Activated CD8-positive, alpha-beta memory T cell treated with anti-CD3 and anti-CD28 coated beads, Interleukin-2, amount 10 ng/mL, durations not matched to agents 7 days and 5 days (primary cell): ENCODE measurements at regions not wholly inside any gene's neighbourhood (a gene's known extent, or its start where the extent isn't known, plus 50 kb on each side); places are given as distances from the start of the nearest gene placed in this dataset.

Experiments used
- ATAC-seq: fragments of 150-1000 bp; cut with Tn5 transposase; one replicate; pipeline ENCODE4 v1.10.0; 2021; ENCODE audit warnings: moderate library complexity
- CTCF ChIA-PET: fragments of 350-600 bp; sonication (Branson Sonifier 250); formaldehyde crosslinking; loops from one replicate; lab custom pipeline; 2021; ENCODE audit warnings: antibody characterized with exemption; lab: Charles Lee
- DNase-seq: peaks from one replicate; pipeline ENCODE4 v3.0.0-alpha.2; 2020
- H3K27ac Mint-ChIP-seq: one replicate; pipeline ENCODE4 v1.8.0; 2021; ENCODE audit warnings: mild to moderate bottlenecking, mixed read lengths
- H3K27me3 Mint-ChIP-seq: one replicate; pipeline ENCODE4 v1.8.0; 2021; ENCODE audit warnings: mixed read lengths
- H3K36me3 Mint-ChIP-seq: one replicate; pipeline ENCODE4 v1.8.0; 2021; ENCODE audit warnings: mild to moderate bottlenecking, mixed read lengths
- H3K4me1 Mint-ChIP-seq: one replicate; pipeline ENCODE4 v1.8.0; 2021; ENCODE audit warnings: mixed read lengths
- H3K4me3 Mint-ChIP-seq: one replicate; pipeline ENCODE4 v1.8.0; 2021; ENCODE audit warnings: mild to moderate bottlenecking, moderate library complexity, mixed read lengths
- H3K9me3 Mint-ChIP-seq: one replicate; pipeline ENCODE4 v1.8.0; 2022; ENCODE audit warnings: low read depth, mixed read lengths

GRCh38 chr4:180683186-180683585 lies 1560.0 kb upstream of the TENM3 start:
- Mint-ChIP-seq H3K27me3 (no peaks in the 10 kb centered on the region), H3K36me3 (no peaks in the 10 kb centered on the region), H3K27ac (no peak overlapping the region), H3K4me3 (no peak overlapping the region), H3K9me3 (no peaks in the 10 kb centered on the region), H3K4me1 (no peaks in the 10 kb centered on the region)
- ATAC-seq, result no peak
- no peak for DNase-seq
- CTCF ChIA-PET, result interaction anchor here (1.1 kb wide), 1 partner anchor 17 kb away, joined by 5 read pairs; no protein-coding TSS in a partner anchor

DNA sequence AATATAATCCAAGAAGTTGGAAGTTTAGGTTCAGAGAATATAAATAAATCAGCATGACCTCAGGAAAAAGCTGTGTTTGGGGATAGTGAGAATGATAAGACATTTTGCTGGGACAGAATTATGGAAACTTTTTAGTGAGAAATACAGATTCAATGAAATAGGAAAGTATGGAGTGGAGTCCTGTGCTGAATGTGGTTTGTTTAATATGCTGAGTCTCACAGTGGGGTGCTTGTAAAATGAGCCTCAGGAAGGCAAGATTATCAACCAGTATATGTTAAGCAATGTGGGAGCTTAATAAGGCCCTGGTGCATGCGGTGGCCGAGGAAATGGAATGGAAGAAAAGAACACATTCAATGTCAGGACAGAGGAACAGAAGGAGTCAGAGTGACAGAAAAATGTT lies 1554.7 kb upstream of the TENM3 start:
- H3K27me3 Mint-ChIP-seq, result no peaks in the 10 kb centered on the region
- H3K36me3 Mint-ChIP-seq, result no peaks in the 10 kb centered on the region
- no peak overlapping the region for H3K27ac Mint-ChIP-seq
- no peak for ATAC-seq
- DNase-seq, result no peak
- H3K4me3 Mint-ChIP-seq, result no peak overlapping the region
- no peaks in the 10 kb centered on the region for H3K4me1 Mint-ChIP-seq
- peaks cover 3% of the 10 kb centered on the region for H3K9me3 Mint-ChIP-seq
- CTCF ChIA-PET, result interaction anchor here (0.9 kb wide), 1 partner anchor 23 kb away, joined by 3 read pairs; no protein-coding TSS in a partner anchor

DNA sequence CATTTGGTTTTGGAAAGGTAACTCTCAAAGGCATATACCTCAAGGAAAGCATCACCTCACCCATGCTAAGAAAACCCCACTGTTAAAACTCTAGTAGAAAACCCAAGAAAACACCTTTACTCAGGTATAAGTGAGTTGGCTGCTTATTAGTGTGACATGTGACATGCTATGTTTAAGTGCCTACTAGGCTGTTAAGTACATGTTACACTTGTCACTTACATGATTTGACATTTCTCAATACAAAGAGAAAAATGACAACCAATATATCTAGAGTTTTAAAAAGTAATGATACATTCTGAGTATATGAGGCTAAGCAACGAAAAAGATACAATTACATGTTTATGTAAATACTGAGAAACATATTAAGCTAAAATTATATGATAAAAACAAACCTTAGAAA lies 1548.3 kb upstream of the TENM3 start:
- H3K4me3 Mint-ChIP-seq, result no peak overlapping the region
- no peak for DNase-seq
- H3K4me1 Mint-ChIP-seq, result no peaks in the 10 kb centered on the region
- H3K9me3 Mint-ChIP-seq, result peaks cover 8% of the 10 kb centered on the region
- no peaks in the 10 kb centered on the region for H3K27me3 Mint-ChIP-seq
- H3K27ac Mint-ChIP-seq, result no peak overlapping the region
- ATAC-seq, result no peak
- CTCF ChIA-PET, result no interaction called here
- H3K36me3 Mint-ChIP-seq, result no peaks in the 10 kb centered on the region

- Mint-ChIP-seq H3K27ac (no peak overlapping the region), H3K9me3 (peaks cover 5% of the 10 kb centered on the region)
- ATAC-seq, result no peak
Measured at GRCh38 chr4:180695851-180696250, 1547.4 kb upstream of the TENM3 start.

GRCh38 chr4:180696460-180697092 lies 1546.6 kb upstream of the TENM3 start:
- no peaks in the 10 kb centered on the region for H3K4me1 Mint-ChIP-seq
- H3K27ac Mint-ChIP-seq, result no peak overlapping the region
- DNase-seq, result no peak
- H3K9me3 Mint-ChIP-seq, result peaks cover 5% of the 10 kb centered on the region
- CTCF ChIA-PET, result no interaction called here
- no peaks in the 10 kb centered on the region for H3K36me3 Mint-ChIP-seq
- H3K4me3 Mint-ChIP-seq, result no peak overlapping the region
- no peak for ATAC-seq
- no peaks in the 10 kb centered on the region for H3K27me3 Mint-ChIP-seq

More at GRCh38 chr4:180695851-180696250, 1547.4 kb upstream of the TENM3 start:
- Mint-ChIP-seq H3K36me3 (no peaks in the 10 kb centered on the region), H3K27me3 (no peaks in the 10 kb centered on the region), H3K4me1 (no peaks in the 10 kb centered on the region), H3K4me3 (no peak overlapping the region)
- CTCF ChIA-PET, result no interaction called here
- DNase-seq, result no peak

GRCh38 chr4:180698550-180699195 lies 1544.5 kb upstream of the TENM3 start:
- no peak overlapping the region for H3K27ac Mint-ChIP-seq
- CTCF ChIA-PET, result no interaction called here
- DNase-seq (no peak), ATAC-seq (no peak)
- H3K9me3 Mint-ChIP-seq, result peaks cover 5% of the 10 kb centered on the region
- H3K27me3 Mint-ChIP-seq, result no peaks in the 10 kb centered on the region
- no peaks in the 10 kb centered on the region for H3K36me3 Mint-ChIP-seq
- H3K4me1 Mint-ChIP-seq, result no peaks in the 10 kb centered on the region
- H3K4me3 Mint-ChIP-seq, result no peak overlapping the region

- no peak overlapping the region for H3K4me3 Mint-ChIP-seq
- peaks cover 5% of the 10 kb centered on the region for H3K9me3 Mint-ChIP-seq
- no peak overlapping the region for H3K27ac Mint-ChIP-seq
- H3K36me3 Mint-ChIP-seq, result no peaks in the 10 kb centered on the region
- H3K4me1 Mint-ChIP-seq, result no peaks in the 10 kb centered on the region
- CTCF ChIA-PET, result no interaction called here
- DNase-seq (no peak), ATAC-seq (no peak)
- no peaks in the 10 kb centered on the region for H3K27me3 Mint-ChIP-seq
Measured at GRCh38 chr4:180706766-180707165, 1536.4 kb upstream of the TENM3 start.

GRCh38 chr4:180710628-180711337 lies 1532.4 kb upstream of the TENM3 start:
- no peak for ATAC-seq
- no peaks in the 10 kb centered on the region for H3K36me3 Mint-ChIP-seq
- no peaks in the 10 kb centered on the region for H3K27me3 Mint-ChIP-seq
- no peak for DNase-seq
- CTCF ChIA-PET, result no interaction called here
- H3K27ac Mint-ChIP-seq, result no peak overlapping the region
- no peak overlapping the region for H3K4me3 Mint-ChIP-seq
- H3K4me1 Mint-ChIP-seq, result no peaks in the 10 kb centered on the region
- peaks cover 12% of the 10 kb centered on the region for H3K9me3 Mint-ChIP-seq

DNA sequence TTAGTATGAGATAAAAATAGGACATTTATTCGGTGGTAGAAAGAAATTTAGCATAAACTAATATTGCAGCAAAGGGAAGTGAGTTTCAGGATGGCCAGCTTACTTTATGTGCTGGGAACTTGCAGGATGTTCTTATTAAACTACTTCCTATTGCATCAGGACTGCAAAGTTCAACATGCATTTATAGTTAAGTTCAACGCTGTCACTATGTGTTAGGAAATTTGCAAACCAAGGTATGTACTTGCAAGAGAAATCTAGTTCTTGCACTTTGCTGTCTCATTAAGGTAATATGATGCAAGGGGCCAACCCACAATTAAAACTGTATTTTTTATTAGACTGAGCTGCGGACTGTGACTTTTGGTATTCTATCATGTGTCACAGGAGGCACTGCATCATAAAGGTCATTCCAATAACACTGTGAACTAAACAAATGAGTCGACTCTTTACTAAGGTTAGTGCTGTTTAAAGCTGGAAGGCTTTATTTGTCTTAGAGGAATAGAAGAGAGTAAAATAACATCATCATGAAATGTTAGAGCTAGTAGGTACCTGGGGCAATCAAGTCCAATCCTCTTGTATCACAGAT lies 1525.7 kb upstream of the TENM3 start:
- CTCF ChIA-PET, result no interaction called here

GRCh38 chr4:180721356-180721755 lies 1521.8 kb upstream of the TENM3 start:
- Mint-ChIP-seq H3K27me3 (no peaks in the 10 kb centered on the region), H3K27ac (no peak overlapping the region), H3K36me3 (no peaks in the 10 kb centered on the region), H3K4me1 (no peaks in the 10 kb centered on the region), H3K4me3 (no peak overlapping the region), H3K9me3 (peaks cover 19% of the 10 kb centered on the region)
- ATAC-seq, result no peak
- CTCF ChIA-PET, result no interaction called here
- no peak for DNase-seq

More for the DNA sequence above, 1525.7 kb upstream of the TENM3 start:
- ATAC-seq, result no peak
- H3K9me3 Mint-ChIP-seq, result peaks cover 25% of the 10 kb centered on the region
- no peaks in the 10 kb centered on the region for H3K36me3 Mint-ChIP-seq
- no peak for DNase-seq
- no peaks in the 10 kb centered on the region for H3K4me1 Mint-ChIP-seq
- no peak overlapping the region for H3K4me3 Mint-ChIP-seq
- no peak overlapping the region for H3K27ac Mint-ChIP-seq
- no peaks in the 10 kb centered on the region for H3K27me3 Mint-ChIP-seq

GRCh38 chr4:180726611-180727010 lies 1516.6 kb upstream of the TENM3 start:
- CTCF ChIA-PET, result no interaction called here
- Mint-ChIP-seq H3K27me3 (no peaks in the 10 kb centered on the region), H3K36me3 (no peaks in the 10 kb centered on the region), H3K27ac (no peak overlapping the region), H3K4me3 (no peak overlapping the region), H3K4me1 (no peaks in the 10 kb centered on the region), H3K9me3 (peaks cover 14% of the 10 kb centered on the region)
- DNase-seq, result no peak
- no peak for ATAC-seq

DNA sequence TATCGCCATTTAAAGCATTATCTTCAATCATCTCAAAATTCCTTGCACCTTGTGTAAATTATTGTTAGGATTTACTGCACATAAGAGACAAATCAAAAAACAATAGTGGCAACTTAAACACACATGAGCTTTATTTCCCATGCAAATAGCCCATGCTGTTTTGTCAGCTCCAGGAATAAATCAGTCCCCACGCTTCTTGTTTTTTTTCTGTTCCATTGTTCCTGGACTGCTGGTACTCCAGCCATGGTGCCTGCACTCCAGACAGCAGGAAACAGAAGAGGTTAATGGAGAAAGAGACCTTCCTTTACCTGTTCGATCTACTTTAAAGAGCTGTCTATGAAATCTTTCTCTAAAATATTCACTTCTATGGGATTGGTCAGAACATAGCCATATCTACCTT lies 1515.7 kb upstream of the TENM3 start:
- H3K4me3 Mint-ChIP-seq, result no peak overlapping the region
- no peaks in the 10 kb centered on the region for H3K36me3 Mint-ChIP-seq
- H3K27ac Mint-ChIP-seq, result no peak overlapping the region
- ATAC-seq, result no peak
- H3K4me1 Mint-ChIP-seq, result no peaks in the 10 kb centered on the region
- no peaks in the 10 kb centered on the region for H3K27me3 Mint-ChIP-seq
- H3K9me3 Mint-ChIP-seq, result peaks cover 9% of the 10 kb centered on the region
- CTCF ChIA-PET, result no interaction called here
- no peak for DNase-seq

DNA sequence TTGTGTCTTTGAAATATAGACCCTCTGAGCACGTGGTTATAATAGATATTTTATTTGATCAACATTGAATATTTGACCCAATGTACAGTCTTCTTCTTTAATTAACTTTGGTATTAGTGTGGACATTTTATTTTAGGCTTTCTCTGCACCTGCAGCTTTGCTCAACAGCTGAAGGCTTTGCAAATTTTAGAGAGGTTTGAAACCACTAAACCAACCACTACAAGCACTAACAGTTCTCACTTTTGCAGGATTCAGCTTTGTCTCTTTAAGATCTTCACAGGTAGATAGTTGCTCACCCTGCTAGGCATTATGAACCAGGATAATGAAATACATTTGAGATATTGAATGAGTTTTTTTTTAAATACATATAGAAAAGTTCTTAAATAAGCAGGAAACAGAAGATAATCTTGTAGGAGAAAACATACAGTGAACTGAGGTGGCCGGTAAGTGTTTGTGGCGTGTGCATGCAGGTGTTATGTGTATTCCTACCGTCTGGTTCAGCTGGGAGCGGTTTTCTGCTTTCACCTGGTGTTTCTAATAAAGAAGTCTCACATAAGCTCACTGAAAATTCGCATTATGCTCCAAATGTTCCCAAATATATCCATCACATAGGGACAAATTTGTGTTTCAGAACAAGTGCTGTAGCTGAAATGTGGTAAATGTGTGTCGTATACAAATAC lies 1508.3 kb upstream of the TENM3 start:
- Mint-ChIP-seq H3K9me3 (peaks cover 4% of the 10 kb centered on the region), H3K4me1 (no peaks in the 10 kb centered on the region), H3K27ac (no peak overlapping the region), H3K36me3 (no peaks in the 10 kb centered on the region), H3K27me3 (no peaks in the 10 kb centered on the region), H3K4me3 (no peak overlapping the region)
- no peak for ATAC-seq
- CTCF ChIA-PET, result no interaction called here
- no peak for DNase-seq
